Midbrain (tissue), 1 donor: ENCODE measurements at regions not wholly inside any gene's neighbourhood (a gene's known extent, or its start where the extent isn't known, plus 50 kb on each side); places are given as distances from the start of the nearest gene placed in this dataset.
A peak's percentile ranks its signal among the peaks of the same experiment; 100 is the strongest.
"Not testable (repeated sequence)": the region's sequence is repeated elsewhere in the genome, so short reads cannot be mapped to it uniquely, and the experiment has no call there.

Source experiments
- DNase-seq: peaks from one replicate; lab custom pipeline; 2025; lab: John Stamatoyannopoulos, UW

DNA sequence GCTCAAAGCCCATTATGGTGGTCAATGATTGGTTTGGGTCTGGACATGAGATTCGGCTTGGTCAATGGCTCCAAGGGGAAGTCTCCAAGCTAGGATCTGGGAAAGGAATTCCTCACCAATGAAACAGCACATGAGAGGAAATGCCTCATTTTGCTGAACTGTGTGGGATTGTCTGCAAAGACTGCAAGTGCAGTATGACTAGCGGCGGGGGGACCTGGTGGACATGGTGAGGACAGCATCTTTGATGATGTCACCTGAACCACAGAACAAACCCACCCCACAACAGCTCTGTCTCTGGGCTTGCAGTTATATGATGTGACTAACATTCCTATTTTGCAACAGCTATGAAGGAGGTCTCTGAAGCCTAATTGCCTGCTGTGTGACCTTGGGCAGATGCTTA is 50.6 kb upstream of the NKD1 start:
- DNase-seq = no peak

DNA sequence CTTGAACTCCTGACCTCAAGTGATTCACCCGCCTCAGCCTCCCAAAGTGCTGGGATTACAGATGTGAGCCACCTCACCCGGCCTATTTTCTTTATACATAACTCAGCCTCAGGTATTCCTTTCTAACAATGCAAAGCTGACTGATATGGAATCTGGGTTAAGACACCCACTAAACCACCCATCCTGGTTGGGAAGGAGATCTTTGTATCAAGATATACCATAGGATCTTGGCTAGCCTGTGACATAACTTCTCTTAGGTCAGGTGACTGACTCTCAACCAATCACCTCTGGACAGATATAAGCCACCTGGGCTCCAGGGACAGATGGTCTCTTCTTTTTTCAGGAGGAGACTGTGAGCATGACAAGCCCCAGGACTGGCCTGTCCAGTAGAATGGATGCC is 51.2 kb upstream of the NKD1 start:
- no peak for DNase-seq

DNA sequence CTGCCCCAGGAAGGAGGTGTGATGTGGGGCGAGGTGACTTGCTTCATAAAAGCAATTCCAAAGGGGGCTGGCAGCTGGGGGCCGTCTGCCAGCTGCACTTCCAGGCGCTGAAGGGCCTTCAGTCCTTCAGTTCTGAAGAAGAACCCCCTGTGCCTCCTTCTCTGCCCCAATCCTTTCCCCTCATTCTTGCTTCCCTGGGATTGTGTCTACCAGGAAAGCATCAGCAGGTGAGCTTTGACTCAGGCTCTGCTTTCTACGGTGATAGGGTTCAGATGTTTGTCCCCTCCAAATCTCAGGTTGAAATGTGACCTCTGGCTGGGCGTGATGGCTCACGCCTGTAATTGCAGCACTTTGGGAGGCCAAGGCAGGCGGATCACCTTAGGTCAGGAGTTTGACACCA is 52.5 kb upstream of the NKD1 start:
- DNase-seq = no peak

DNA sequence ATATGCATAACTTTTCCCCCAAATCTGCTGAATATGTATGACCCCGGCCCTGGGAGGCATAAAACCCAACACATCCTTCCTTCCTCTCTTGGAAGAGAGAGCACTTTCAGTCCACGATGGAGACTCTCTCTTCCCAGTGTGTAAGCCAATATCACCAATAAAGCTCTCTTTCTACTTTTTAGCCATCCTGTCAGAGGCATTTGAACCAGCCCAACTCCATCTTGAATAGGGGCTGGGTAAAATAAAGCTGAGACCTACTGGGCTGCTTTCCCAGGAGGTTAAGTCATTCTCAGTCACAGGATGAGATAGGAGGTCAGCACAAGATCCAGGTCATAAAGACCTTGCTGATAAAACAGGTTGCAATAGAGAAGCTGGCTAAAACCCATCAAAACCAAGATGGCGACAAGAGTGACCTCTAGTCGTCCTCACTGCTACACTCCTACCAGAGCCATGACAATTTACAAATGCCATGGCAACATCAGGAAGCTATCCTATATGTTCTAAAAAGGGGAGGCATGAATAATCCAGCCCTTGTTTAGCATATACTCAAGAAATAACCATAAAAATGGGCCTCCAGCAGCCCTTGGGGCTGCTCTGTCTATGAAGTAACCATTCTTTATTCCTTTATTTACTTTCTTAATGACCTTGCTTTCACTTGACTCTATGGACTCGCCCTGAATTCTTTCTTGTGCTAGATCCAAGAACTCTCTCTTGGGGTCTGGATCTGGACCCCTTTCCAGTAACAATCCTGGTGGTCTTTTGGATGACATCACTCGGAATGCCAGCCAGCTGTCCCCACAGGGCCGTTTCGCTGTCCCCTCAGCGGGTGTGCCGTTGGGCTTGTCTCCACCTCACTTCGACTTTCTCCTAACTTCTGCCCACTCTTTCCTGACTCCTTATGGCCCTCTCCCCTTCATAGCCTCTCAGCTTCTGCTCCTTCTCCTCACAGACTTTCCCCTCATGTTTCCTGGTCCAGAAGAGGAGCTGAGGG is 53.4 kb upstream of the NKD1 start:
- no peak for DNase-seq

DNA sequence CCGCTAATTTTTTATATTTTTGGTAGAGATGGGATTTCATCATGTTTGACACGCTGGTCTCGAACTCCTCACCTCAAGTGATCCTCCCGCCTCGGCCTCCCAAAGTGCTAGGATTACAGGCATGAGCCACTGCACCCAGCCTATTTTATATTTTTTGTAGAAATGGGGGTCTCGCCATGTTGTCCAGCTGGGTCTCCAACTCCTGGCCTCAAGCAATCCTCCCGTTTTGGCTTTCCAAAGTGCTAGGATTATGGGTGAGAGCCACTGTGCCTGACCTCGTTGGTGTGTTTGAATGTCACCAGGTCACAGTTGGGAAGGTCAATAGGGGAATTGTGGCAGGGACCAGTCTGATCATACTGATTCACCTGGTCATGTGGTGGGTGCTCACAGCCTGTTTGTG is 56.7 kb upstream of the NKD1 start:
- no peak for DNase-seq

DNA sequence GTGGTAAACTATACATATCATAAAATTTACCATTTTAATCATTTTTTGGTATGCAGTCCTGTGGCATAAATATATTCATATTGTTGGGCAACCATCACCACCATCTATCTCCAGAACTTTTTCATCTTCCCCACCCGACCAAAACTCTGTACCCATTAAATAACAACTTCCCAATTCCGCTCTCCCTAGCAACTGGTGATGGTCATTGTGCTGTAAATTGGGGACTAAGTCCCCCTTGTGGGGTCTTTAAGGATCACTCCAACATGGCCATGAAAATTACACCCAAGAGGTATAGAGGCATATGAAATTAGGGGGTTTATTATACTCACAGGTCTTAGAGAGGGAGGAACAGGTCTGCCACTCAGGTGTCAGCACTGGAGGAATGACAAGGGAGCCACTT is 57.4 kb upstream of the NKD1 start:
- DNase-seq = no peak

DNA sequence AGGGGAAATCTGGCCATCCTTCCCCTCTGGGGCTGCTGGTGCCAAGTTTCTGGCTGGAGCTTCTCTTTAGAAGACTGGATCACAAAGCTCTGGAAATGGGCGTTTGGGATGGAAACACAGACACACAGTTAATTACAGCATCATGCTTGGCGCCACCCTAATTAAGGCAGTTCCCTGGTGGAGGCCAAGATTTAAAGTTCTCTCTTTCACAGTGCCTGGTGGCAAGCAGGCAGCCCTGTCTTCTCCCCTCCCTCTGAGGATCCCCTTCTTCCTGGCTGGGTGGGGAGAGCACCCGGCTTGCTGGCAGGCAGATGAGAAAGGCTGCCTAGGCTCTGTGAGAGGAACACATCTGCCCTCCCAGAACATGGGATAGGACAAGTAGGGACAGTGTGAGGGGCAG is 59.0 kb upstream of the NKD1 start:
- no peak for DNase-seq

DNA sequence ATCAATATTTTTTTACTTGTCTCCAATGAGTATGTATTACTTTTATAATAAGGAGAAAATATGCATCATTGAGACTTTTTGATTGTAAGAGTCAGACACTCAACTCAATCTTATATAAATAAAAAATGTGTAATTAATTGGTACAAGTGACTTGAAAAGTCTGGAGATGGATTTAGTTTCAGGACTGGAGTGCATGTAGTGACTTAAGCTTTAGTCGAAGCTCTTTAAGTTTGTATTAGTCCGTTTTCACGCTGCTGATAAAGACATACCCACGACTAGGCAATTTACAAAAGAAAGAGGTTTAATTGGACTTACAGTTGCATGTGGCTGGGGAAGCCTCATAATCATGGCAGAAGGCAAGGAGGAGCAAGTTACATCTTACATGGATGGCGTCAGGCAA is 60.7 kb upstream of the NKD1 start:
- DNase-seq = no peak

DNA sequence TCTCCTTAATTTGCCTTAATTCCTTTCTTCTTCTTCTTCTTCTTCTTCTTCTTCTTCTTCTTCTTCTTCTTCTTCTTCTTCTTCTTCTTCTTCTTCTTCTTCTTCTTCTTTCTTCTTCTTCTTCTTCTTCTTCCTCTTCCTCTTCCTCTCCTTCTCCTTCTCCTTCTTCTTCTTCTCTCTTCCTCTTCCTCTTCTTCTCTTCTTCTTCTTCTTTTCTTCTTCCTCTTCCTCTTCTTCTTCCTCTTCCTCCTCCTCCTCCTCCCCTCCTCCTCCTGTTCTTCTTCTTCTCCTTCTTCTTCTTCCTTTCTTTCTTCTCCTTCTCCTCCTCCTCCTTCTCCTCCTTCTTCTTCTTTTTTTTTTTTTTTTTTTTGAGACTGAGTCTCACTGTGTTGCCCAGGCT is 62.0 kb upstream of the NKD1 start:
- DNase-seq = not testable (repeated sequence)

DNA sequence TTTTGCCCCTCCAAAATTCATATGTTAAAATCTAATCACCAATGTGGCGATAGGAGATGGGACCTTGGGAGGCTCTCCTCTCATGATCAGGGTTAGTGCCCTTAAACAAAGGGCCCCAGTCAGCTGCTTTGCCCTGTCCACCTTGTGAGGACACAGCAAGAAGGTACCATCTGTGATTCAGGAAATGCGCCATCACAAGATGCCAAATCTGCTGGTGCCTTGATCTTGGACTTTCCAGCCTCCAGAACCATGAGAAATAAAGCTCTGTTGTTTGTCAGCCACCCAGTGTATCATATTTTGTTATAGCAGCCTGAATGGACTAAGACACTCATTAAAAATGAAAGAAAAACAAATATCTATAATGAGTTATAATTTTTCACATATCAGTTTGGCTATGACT is 63.0 kb upstream of the NKD1 start:
- no peak for DNase-seq

DNA sequence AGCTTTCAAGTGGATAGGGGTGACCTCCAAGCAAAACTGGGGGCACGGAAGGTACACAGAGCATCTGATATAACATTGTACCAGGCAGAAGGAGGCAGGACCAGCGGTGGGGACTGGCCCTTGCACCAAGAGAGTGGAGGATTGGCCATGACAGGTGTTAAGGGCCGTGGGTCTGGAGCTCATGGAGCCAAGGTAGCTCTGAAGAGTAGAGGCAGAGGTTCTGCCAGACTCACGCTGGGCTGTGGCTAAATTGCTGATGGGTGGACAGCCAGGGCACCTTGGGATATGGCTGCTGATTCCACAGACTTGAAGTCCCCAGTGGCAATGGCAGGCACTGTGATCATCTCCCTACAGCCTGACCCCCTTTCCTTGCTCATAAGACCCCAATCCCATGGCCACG is 65.9 kb upstream of the NKD1 start:
- no peak for DNase-seq

DNA sequence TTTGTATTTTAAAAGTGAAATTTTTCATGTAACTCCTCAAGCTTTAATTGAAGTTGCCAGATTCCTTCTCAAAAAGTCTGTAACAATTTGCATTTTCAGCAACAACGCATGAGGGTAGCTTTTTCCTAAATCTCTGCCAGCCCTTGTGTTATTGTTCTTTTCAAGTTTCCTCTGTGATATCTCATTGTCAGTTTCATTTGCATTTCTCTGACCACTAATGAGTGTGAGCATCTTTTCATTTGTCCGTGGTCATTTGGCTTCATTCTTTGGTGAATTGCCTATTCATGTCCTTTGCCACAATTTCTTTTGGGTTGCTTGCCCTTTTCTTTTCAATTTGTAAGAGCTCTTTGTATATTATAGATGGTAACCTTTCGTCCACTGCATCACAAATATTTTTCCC is 68.0 kb upstream of the NKD1 start:
- peak; percentile 44 for DNase-seq

DNA sequence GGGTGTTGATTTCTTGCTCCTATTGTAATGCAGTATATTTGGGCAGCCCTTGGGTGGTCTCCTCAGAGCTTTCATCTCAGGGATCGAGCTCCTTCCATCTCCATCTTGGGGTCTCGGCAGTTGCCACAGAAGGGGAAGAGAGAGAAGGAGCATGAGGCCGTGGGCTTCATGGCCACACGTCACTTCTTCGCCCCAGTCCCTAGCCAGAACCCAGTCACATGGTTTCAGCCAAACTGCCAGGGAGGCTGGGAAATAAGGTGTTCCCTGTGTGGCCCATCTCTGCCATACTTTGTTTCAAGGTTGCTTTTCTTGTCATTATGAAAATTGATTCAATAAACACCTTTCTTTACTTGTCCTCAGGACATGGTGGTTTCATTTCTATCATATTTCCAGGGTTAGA is 68.4 kb upstream of the NKD1 start:
- no peak for DNase-seq

DNA sequence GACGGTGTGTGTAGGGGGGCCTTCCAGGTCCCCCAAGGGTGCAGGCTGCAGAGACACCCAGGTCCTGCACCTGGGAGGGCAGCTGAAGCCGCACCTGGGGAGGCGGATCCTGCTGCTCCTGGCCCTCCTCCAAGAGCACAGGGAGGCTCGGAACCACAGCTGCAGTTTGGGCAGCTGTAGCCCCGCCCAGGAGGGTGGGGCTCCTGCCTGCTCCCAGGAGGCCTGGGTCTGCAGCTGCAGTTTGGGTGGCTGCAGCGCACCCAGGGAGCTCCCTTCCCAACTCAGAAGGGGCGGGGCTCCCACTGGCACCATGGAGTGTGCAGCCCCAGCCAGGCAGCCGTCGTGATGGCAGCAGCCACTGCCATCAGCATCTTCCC is 69.4 kb upstream of the NKD1 start:
- DNase-seq = no peak

DNA sequence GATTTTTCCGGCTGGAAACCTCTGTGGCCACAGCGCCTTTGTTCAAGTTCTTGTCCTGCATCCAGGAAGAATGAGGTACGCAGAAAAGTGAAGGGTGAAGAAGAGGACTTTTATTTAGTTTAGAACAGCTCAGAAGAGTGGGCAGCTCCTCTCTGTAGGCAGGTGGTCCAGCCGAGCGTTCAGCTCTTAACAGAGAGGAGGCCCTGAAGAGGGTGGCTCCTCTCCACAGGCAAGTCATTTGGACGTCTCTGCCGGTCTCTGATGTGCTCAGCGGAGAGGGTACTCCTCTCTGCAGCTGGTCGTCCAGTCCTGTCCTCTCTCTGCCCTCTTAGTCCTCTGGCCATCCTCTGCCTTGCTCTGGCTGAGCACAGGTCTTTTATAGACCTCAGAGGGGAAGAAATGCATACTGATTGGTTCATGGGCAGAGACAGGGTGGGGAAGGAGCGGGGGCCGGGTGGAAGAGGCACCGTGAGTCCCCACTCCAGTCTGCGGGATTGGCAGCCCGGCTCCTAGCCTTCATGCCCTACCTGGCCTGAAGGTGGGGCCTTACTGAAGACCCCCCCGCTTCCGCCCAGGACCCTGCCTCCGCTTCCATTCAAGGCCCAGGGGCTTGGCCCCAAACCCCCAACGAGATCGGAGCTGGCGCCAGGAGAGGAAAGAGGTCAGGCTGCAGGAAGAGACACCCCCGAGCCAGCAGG is 70.0 kb upstream of the NKD1 start:
- no peak for DNase-seq

DNA sequence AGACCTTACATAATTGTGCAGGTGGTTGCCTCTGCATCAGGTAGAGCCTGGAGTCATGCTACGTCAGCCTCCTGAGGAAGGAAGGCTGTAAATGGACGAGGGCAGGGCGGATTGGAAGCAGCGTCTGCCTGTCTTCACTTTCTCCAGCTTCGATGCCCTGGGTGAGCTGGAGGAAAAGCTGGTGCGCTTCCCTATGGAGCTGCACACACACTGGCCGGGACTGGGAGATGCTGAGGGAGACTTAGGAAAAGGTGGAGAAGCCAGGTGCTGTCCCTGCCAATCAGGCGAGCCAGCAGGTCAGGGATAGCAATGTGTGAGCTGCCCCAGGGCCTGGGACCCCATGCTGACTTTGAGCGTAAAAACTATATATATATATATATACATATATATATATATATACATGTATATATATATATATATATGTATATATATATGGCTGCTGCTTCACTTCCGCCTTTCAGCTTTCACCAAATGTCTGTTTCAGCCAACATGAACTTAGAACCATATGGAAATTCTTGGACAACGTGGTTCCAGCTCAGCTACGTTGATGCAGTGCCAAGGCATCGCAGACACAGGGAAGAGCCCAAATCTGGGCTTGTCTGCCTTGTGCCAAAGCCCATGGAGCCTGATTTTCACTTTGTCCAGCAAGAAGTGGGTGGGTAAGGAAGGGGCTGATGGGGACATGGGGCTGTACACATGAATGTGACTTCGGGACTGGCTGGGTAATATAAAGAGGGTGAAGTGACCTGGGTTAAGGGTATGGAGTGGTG is 71.5 kb upstream of the NKD1 start:
- no peak for DNase-seq

DNA sequence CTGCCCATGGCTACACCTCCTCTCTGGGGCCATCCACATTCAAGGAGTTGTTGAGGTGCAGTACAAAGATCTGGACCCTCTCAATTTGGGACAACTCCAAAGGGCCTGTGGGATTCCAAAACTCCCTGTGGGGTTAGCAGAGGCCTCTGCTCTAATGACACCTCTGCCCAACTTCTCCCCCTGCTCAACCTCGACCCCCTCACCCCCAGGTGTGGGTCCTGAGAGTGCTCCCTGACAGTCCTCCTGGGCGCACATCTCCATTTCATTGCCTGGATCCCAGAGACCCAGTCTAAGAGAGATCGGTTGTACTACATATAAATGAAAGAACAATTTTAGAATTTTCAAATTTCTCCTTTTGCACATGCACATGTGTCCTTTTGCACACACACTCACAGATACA is 73.0 kb upstream of the NKD1 start:
- DNase-seq = no peak

DNA sequence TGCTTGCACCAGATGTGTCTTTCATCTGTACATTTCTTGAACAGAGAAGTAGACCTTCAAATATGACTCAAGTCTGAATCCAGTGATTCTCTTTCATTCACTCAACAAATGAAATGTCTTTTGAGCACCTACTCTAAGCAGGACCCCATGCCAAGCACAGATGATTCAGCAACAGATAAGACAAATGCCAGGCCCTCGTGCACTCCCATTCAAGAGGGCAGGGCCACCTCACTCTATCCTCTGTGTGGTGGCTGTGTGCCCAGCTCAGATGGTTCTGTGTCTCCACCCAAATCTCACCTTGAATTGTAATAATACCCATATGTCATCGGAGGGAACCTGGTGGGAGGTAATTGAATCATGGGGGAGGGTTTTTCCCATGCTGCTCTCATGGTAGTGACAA is 74.1 kb upstream of the NKD1 start:
- no peak for DNase-seq

DNA sequence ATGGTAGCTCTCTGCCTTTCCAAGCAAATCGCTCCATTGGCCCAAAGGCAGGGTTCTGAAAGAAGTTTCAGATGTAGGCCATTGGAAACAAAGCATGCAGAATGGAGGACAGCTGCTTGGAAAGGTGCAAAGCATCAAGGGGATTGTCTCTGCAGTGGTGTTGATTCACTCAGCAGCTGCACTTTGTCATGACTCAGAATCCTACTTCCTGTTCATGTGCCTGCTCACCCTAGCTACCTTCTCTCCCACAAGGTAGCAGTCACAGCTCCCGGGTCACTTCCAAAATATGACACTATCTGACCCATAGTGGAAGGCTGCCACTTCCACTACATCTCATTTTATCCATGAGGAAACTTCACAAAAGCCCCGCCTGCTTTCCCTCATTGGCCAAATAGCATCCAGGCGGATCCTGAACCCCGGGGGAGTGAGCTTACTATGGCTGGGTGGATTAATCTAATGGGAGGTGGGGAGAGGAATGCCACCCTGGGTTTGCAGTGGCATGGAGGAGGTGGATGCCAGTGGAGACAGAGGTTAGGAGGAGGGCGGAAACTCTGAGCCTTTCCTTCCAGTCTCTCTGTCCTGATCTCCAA is 74.7 kb upstream of the NKD1 start:
- no peak for DNase-seq

DNA sequence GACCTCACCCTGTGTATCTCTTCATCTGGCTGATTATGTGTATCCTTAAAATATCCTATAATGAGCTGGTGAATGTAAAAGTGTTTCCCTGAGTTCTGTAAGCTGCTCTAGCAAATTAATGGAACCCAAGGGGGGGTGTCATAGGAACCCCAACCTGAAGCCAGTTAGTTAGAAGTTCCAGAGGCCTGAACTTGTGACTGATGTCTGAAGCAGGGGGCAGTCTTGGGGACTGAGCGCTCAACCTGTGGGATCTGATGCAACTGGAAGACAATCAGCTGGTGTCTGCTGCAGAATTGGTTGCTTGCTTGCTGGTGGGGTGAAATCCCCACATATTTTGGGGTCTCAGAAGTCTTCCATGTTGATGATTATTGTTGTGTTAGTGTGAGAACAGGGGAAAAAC is 75.7 kb upstream of the NKD1 start:
- DNase-seq = no peak

DNA sequence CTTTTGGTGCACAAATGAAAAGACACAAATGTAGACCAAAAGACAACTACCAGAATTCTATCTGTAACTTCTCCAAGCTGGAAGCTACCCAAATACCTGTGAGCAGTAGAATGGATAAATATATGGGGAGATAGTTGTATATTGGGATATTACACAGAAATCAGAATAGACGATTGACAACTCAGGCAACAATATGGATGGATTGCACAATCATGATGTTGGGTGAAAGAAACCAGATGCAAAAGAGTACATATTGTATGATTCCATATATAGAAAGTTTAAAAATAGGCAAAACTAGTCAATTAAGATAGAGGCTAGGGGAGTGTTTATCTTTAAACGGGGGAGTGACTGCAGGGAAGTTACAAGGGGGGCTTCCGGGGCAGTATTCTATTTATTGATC is 77.5 kb upstream of the NKD1 start:
- no peak for DNase-seq

DNA sequence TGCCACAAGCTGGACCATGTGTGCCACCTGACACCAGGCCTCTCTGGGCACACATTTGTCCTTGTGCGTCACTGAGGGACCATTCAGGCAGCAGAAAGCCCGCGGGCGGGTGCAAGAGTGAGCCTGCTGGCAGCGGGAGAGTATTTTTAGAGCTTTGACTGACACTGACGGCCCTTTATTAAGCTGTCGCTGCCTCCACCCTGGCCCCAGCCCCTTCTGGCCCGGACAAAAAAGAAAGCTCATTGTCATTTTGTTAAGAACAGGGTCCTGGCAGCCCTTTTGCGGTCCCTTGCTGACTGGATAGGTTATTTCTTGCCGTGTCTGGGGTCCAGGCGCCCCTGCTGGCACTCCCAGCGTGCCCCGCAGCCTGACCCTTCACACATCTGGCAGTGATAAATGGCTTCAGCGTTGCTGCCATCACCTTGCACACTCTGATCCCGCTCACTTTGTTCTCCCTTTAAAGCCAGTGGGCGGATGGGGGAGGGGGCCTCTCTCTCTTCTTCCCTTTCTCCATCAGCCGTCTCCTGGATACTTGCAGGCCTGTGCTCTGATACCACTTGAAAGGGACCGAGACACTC is 78.4 kb upstream of the NKD1 start:
- peak; percentile 36 for DNase-seq
